22Rv1 (cell line): ENCODE measurements at regions not wholly inside any gene's neighbourhood (a gene's known extent, or its start where the extent isn't known, plus 50 kb on each side); places are given as distances from the start of the nearest gene placed in this dataset.
"Not testable (repeated sequence)": the region's sequence is repeated elsewhere in the genome, so short reads cannot be mapped to it uniquely, and the experiment has no call there.

Experiments
- ZFX ChIP-seq: fragments of 450-650 bp; IDR thresholded peaks from 2 replicates; pipeline ENCODE4 v1.6.1; 2017; ENCODE audit warnings: antibody characterized with exemption, borderline replicate concordance
- TF ChIP-seq, protein P1 (sequence below): fragments of 450-650 bp; IDR thresholded peaks from 2 replicates; pipeline ENCODE4 v1.5.1; 2017; ENCODE audit warnings: mild to moderate bottlenecking

DNA sequence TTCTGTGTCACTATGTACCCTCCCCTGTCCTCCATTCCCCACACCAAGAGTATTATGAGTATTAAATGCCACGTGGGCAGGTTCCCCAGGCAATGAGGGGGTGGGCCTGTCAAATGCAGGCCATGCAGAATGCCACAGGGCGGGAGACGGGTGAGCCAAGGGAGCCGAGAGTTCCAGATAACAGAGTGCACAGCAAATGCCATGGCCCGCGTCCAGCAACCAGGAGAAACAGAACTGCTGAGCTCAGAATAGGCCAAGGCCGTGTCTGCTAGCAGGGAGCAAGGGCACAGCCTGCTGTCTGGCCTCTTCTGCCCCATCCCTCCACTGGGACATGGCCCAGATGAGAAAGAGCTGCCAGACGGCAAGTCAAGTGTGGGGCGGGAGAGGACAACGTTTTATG lies 64.4 kb upstream of the PLGLB2 start:
- TF ChIP-seq, protein P1, sequence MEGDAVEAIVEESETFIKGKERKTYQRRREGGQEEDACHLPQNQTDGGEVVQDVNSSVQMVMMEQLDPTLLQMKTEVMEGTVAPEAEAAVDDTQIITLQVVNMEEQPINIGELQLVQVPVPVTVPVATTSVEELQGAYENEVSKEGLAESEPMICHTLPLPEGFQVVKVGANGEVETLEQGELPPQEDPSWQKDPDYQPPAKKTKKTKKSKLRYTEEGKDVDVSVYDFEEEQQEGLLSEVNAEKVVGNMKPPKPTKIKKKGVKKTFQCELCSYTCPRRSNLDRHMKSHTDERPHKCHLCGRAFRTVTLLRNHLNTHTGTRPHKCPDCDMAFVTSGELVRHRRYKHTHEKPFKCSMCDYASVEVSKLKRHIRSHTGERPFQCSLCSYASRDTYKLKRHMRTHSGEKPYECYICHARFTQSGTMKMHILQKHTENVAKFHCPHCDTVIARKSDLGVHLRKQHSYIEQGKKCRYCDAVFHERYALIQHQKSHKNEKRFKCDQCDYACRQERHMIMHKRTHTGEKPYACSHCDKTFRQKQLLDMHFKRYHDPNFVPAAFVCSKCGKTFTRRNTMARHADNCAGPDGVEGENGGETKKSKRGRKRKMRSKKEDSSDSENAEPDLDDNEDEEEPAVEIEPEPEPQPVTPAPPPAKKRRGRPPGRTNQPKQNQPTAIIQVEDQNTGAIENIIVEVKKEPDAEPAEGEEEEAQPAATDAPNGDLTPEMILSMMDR: not testable (repeated sequence)
- not testable (repeated sequence) for TF ChIP-seq ZFX
